OCI-LY1 (cell line): ENCODE measurements at regions not wholly inside any gene's neighbourhood (a gene's known extent, or its start where the extent isn't known, plus 50 kb on each side); places are given as distances from the start of the nearest gene placed in this dataset.

Experiments used
- H2AFZ ChIP-seq: fragments of 200-600 bp; sonication (generic), shearing (Covaris generic); 2 replicates; pipeline ENCODE4 v1.6.0; 2014; ENCODE audit warnings: antibody characterized with exemption, mild to moderate bottlenecking, low read length
- H3F3A ChIP-seq: fragments of 200-600 bp; sonication (generic), shearing (Covaris generic); 2 replicates; pipeline ENCODE4 v1.6.0; 2014; ENCODE audit warnings: mild to moderate bottlenecking, antibody characterized with exemption, low read length, moderate library complexity; ENCODE audit not compliant: insufficient read depth
- H3K27ac ChIP-seq: fragments of 200-600 bp; sonication (generic); 2 replicates; pipeline ENCODE4 v1.5.1; 2014; ENCODE audit warnings: low read length, mixed run types, mild to moderate bottlenecking, low read depth; ENCODE audit not compliant: poor library complexity, severe bottlenecking
- H3K27me3 ChIP-seq: fragments of 200-600 bp; sonication (generic); 2 replicates; pipeline ENCODE4 v1.6.0; 2014; ENCODE audit warnings: antibody characterized with exemption, mild to moderate bottlenecking, low read length, moderate library complexity; ENCODE audit not compliant: insufficient read depth
- H3K36me3 ChIP-seq: fragments of 200-600 bp; sonication (generic); 2 replicates; pipeline ENCODE4 v1.6.1; 2014; ENCODE audit warnings: mild to moderate bottlenecking, antibody characterized with exemption, low read length, moderate library complexity, mixed read lengths; ENCODE audit not compliant: insufficient read depth
- H3K4me1 ChIP-seq: fragments of 200-600 bp; sonication (generic); 2 replicates; pipeline ENCODE4 v1.5.1; 2014; ENCODE audit warnings: mild to moderate bottlenecking, low read length, moderate library complexity; ENCODE audit not compliant: insufficient read depth, severe bottlenecking
- H3K4me2 ChIP-seq: fragments of 200-600 bp; sonication (generic), shearing (Covaris generic); 2 replicates; pipeline ENCODE4 v1.6.1; 2014; ENCODE audit warnings: low read length
- H3K4me3 ChIP-seq: fragments of 200-600 bp; sonication (generic); 2 replicates; pipeline ENCODE4 v1.5.1; 2014; ENCODE audit warnings: low read length, low read depth, mild to moderate bottlenecking, mixed read lengths; ENCODE audit not compliant: poor library complexity, severe bottlenecking
- H3K79me2 ChIP-seq: fragments of 200-600 bp; shearing (Covaris generic); 2 replicates; pipeline ENCODE4 v1.6.1; 2016; ENCODE audit warnings: mixed run types, low read length, mixed read lengths; ENCODE audit not compliant: insufficient read depth
- H3K9ac ChIP-seq: fragments of 200-600 bp; sonication (generic), shearing (Covaris generic); 2 replicates; pipeline ENCODE4 v1.6.1; 2014; ENCODE audit warnings: mild to moderate bottlenecking, low read length, mixed read lengths
- H3K9me2 ChIP-seq: fragments of 200-600 bp; sonication (generic), shearing (Covaris generic); 2 replicates; pipeline ENCODE4 v1.6.1; 2014; ENCODE audit warnings: low read depth, mild to moderate bottlenecking, low read length, mixed read lengths
- H3K9me3 ChIP-seq: fragments of 200-600 bp; shearing (Covaris generic); 2 replicates; pipeline ENCODE4 v1.6.1; 2014; ENCODE audit warnings: low read length, mixed read lengths
- H4K20me1 ChIP-seq: fragments of 200-600 bp; sonication (generic), shearing (Covaris generic); 2 replicates; pipeline ENCODE4 v1.6.0; 2016; ENCODE audit warnings: mild to moderate bottlenecking, low read length; ENCODE audit not compliant: insufficient read depth
- CTCF ChIP-seq: fragments of 200-600 bp; sonication (generic), shearing (Covaris generic); IDR thresholded peaks from 2 replicates; pipeline ENCODE4 v1.5.1; 2017; ENCODE audit warnings: mild to moderate bottlenecking, antibody characterized with exemption, low read length, moderate library complexity, mixed read lengths
- EZH2 ChIP-seq: fragments of 200-600 bp; sonication (generic), shearing (Covaris generic); IDR thresholded peaks from 2 replicates; pipeline ENCODE4 v1.8.0; 2017; ENCODE audit warnings: borderline replicate concordance, mixed run types, mild to moderate bottlenecking, antibody characterized with exemption, low read length, moderate library complexity, mixed read lengths

DNA sequence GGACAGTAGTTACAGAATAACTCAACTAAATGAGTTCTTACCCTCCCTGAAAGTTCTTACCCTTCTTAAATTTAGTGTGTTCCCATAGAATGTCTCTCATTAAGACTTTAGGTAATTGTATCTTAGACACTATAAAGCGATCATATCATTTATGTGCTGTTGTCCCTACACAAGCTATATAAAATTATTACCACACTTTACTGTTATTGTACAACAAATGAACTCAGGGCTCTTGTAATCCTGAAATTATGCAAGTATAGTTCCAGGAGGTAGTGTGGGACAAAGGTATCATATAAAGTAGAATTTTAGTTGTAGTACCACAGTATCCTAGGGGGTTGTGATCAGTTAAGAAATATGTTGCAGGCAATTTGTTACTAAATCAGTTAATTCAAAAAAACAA lies 167.4 kb upstream of the CARMIL1 start:
- Histone ChIP-seq H3K9me2 (no peaks in the 10 kb centered on the region), H3K27ac (no peak overlapping the region), H3K9ac (no peak overlapping the region), H3K79me2 (no peaks in the 10 kb centered on the region), H4K20me1 (no peaks in the 10 kb centered on the region), H3F3A (no peaks in the 10 kb centered on the region), H3K9me3 (no peaks in the 10 kb centered on the region), H2AFZ (no peak overlapping the region), H3K36me3 (peaks cover 8% of the 10 kb centered on the region), H3K4me2 (no peak overlapping the region), H3K4me3 (no peak overlapping the region), H3K27me3 (no peaks in the 10 kb centered on the region), H3K4me1 (peaks cover 9% of the 10 kb centered on the region)
- no peak for TF ChIP-seq CTCF
- TF ChIP-seq EZH2 = no peak

GRCh38 chr6:25112322-25112773 lies 166.8 kb upstream of the CARMIL1 start:
- TF ChIP-seq EZH2 = no peak
- TF ChIP-seq CTCF = no peak
- H4K20me1 ChIP-seq = no peaks in the 10 kb centered on the region
- no peaks in the 10 kb centered on the region for H3K9me3 ChIP-seq
- no peak overlapping the region for H3K4me2 ChIP-seq
- no peak overlapping the region for H2AFZ ChIP-seq
- no peak overlapping the region for H3K4me3 ChIP-seq
- peaks cover 8% of the 10 kb centered on the region for H3K36me3 ChIP-seq
- no peaks in the 10 kb centered on the region for H3K79me2 ChIP-seq
- H3K27ac ChIP-seq = no peak overlapping the region
- no peaks in the 10 kb centered on the region for H3K9me2 ChIP-seq
- no peak overlapping the region for H3K9ac ChIP-seq
- H3K27me3 ChIP-seq = no peaks in the 10 kb centered on the region
- H3F3A ChIP-seq = no peaks in the 10 kb centered on the region
- peaks cover 4% of the 10 kb centered on the region for H3K4me1 ChIP-seq

GRCh38 chr6:25113436-25113835 lies 165.7 kb upstream of the CARMIL1 start:
- TF ChIP-seq EZH2 = no peak
- TF ChIP-seq CTCF = no peak
- H3K27ac ChIP-seq = no peak overlapping the region
- no peaks in the 10 kb centered on the region for H3K9me3 ChIP-seq
- H3K4me1 ChIP-seq = no peaks in the 10 kb centered on the region
- H3K36me3 ChIP-seq = peaks cover 8% of the 10 kb centered on the region
- H3K4me3 ChIP-seq = no peak overlapping the region
- H2AFZ ChIP-seq = no peak overlapping the region
- no peaks in the 10 kb centered on the region for H4K20me1 ChIP-seq
- no peaks in the 10 kb centered on the region for H3K27me3 ChIP-seq
- H3K79me2 ChIP-seq = no peaks in the 10 kb centered on the region
- H3F3A ChIP-seq = no peaks in the 10 kb centered on the region
- no peaks in the 10 kb centered on the region for H3K9me2 ChIP-seq
- H3K4me2 ChIP-seq = no peak overlapping the region
- H3K9ac ChIP-seq = no peak overlapping the region
